GM18502 (cell line): ENCODE measurements at regions not wholly inside any gene's neighbourhood (a gene's known extent, or its start where the extent isn't known, plus 50 kb on each side); places are given as distances from the start of the nearest gene placed in this dataset.
"Not testable (repeated sequence)": the region's sequence is repeated elsewhere in the genome, so short reads cannot be mapped to it uniquely, and the experiment has no call there.

Source experiments
- ATAC-seq: cut with Tn5 transposase; IDR thresholded peaks from one replicate; pipeline ENCODE4 v1.9.1; 2021; ENCODE audit warnings: mild to moderate bottlenecking; ENCODE audit not compliant: unreplicated experiment, poor library complexity

GRCh38 chr7:29649028-29649716 lies 85.5 kb downstream of the PRR15 start:
- no peak for ATAC-seq

DNA sequence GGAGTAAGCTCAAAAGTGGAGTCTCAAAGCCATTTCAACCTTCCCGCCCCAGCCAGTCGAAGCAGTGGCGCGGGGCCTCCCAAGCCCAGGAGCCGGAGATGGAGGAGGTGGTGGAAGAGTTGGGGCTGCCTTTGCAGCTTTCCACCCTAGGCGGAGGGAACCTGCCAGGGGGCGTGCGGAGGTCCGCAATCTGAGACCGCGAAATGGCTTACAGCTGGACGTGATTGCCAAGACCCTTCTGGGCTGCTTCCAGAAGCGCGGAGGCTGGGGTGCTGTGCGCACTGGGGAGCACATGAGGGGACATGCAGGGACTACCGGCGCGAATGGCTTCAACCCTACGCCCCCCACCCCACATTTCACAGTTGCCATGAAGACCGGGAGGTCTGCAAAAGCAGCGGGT lies 86.2 kb downstream of the PRR15 start:
- ATAC-seq, result no peak

- no peak for ATAC-seq
These were observed 87.8 kb downstream of the PRR15 start for GRCh38 chr7:29651477-29651876.

DNA sequence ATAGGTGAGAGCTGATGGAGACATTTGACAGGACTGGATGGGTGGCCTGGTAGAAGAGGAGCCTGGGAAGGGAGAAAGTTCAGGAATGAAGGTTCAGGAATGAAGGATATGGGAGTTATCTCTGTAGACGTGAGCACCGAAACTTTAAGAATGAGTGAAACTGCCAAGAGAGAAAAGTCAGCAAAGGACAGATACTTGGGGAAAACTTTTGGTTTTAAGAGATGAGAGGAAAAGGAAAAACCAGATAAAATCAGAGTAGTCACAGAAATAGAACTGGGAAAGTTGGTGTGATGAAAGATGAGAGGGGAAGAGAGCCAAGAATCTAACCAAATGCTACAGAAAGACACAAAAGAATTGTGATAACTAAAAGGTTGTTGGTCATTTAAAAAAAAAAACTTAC lies 88.9 kb downstream of the PRR15 start:
- no peak for ATAC-seq

GRCh38 chr7:29654340-29654739 lies 90.7 kb downstream of the PRR15 start:
- ATAC-seq, result not testable (repeated sequence)

GRCh38 chr7:29657288-29657687 lies 93.7 kb downstream of the PRR15 start:
- no peak for ATAC-seq

DNA sequence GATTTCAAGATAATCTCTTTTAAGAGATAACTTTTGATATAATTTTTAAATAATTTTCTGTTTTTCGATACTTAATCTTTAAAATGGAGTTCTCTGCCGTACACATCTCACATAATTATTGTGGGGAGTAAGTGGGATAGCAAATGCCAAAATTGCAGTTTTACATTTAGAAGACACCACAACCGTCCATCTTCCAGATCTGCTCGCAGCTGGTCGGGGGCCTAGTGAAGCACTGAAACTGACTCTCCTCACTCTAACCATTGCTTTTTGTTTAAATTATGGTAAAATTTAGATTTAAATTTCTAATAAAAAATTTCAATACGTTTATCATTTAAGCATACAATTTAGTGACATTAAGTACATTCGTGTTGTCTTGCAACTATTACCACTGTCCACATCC lies 94.2 kb downstream of the PRR15 start:
- no peak for ATAC-seq

- not testable (repeated sequence) for ATAC-seq
These were observed 95.6 kb downstream of the PRR15 start for GRCh38 chr7:29659213-29659612.

- ATAC-seq, result not testable (repeated sequence)
These were observed 99.3 kb downstream of the PRR15 start for GRCh38 chr7:29662899-29663298.

DNA sequence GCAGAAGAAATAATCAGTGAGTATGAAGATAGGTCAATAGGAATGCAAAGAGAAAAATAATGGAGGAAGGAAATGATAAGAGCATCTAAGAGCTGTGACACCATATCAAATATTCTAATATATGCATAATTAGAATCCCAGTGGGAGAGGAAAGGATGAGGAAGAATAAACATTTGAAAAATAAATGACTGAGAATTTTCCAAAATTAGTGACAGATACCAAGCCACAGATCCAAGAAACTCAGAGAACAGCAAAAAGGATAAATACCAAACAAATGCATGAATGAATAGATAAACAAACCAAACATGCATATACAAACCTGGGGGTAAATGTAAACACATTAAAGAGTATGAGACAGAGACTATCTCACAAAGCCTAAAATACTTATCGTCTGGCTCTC lies 101.4 kb downstream of the PRR15 start:
- ATAC-seq, result not testable (repeated sequence)

DNA sequence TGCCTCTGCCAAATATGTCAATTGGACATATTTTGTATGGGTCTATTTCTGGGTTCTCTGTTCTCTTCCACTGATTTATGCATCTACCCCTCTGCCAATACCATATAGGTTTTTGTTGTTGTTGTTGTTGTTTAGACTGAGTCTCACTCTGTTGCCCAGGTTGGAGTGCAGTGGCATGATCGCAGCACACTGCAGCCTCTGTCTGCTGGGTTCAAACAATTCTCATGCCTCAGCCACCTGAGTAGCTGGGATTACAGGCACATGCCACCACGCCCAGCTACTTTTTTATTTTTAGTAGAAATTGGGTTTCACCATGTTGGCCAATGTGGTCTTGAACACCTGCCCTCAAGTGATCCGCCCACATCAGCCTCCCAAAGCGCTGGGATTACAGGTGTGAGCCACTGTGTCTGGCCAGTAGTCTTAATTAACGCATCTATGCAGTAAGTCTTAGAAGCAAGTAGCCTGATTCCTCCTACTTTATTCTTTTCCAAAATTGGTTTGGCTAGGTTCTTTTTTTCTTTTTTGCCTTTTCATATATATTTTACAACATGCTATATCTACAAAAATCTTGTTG lies 103.5 kb downstream of the PRR15 start:
- ATAC-seq, result not testable (repeated sequence)

DNA sequence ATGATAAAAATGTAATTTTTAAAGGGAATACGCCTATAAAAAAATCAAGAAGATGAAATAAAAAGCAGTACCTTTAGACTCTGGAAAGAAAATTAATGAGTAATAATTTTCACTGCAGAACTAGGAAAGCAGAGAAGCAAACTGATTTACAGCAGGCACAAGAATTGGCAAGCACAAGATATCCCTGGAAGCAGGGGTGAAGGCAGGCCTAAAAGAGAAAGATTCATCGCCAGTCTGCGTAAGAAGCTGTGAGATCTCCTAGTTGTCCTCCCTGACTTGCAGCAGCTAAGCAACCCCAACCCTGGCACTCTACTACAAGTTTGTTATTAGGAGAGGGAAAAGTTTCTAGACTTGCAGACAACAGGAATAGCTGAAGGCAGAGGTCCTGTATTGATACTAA lies 107.7 kb downstream of the PRR15 start:
- not testable (repeated sequence) for ATAC-seq

DNA sequence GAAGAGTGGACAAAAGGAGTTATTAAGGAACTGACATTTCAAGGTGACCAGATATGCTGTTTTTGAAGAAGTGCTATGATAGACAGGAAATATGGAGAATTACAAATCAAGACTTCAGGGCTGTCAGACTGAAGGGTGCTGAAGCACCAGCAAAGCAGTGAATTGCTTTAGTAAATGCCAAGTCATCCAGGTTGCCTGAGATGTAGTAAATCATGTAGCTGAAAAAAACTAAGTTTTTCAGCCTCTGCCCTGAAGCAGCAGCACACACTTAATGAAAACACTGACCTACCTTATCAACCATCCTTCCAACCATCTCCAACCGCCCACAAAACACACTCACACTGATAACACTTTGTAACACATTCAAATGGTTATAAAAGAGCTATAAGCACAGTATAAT lies 110.0 kb downstream of the PRR15 start:
- not testable (repeated sequence) for ATAC-seq

DNA sequence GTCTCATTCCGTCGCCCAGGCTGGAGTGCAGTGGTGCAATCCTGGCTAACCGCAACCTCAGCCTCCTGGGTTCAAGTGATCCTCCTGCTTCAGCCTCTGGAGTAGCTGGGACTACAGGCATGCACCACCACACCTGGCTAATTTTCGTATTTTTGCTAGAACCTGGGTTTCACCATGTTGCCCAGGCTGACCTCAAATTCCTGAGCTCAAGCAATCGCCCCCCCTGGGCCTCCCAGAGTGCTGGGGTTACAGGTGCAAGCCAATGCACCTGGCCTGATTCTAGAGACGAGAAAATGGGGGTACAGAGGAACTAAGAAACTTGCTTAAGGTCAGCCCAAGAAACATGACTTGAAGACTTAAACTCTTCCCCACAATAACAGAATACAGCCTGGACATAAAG lies 111.0 kb downstream of the PRR15 start:
- ATAC-seq, result not testable (repeated sequence)

DNA sequence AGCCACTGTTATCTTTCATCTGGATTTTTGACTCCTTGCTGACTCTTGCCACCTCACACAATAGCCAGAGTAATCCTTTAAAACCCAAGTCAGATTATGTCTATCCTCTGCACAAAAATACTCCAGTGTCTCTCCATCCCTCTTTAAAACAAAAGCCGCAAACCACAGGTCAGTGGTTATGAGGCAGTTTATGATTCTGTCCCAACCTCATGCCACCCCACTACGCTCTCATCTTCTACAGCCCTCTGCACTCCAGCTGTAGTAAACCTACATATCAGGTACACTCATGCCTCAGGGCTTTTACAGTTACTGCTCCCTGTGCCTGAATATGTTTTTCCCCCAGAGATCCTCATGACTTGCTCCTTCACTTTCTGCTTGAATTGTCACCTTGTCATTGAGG lies 113.6 kb downstream of the PRR15 start:
- not testable (repeated sequence) for ATAC-seq

GRCh38 chr7:29679963-29680362 lies 116.3 kb downstream of the PRR15 start:
- ATAC-seq, result not testable (repeated sequence)

GRCh38 chr7:29680601-29681000 lies 117.0 kb downstream of the PRR15 start:
- not testable (repeated sequence) for ATAC-seq

- ATAC-seq, result peak; percentile 26
These were observed 120.6 kb downstream of the PRR15 start for GRCh38 chr7:29684151-29684786.

GRCh38 chr7:29684787-29685650 lies 121.3 kb upstream of the WIPF3 start:
- ATAC-seq, result peak; percentile 79

DNA sequence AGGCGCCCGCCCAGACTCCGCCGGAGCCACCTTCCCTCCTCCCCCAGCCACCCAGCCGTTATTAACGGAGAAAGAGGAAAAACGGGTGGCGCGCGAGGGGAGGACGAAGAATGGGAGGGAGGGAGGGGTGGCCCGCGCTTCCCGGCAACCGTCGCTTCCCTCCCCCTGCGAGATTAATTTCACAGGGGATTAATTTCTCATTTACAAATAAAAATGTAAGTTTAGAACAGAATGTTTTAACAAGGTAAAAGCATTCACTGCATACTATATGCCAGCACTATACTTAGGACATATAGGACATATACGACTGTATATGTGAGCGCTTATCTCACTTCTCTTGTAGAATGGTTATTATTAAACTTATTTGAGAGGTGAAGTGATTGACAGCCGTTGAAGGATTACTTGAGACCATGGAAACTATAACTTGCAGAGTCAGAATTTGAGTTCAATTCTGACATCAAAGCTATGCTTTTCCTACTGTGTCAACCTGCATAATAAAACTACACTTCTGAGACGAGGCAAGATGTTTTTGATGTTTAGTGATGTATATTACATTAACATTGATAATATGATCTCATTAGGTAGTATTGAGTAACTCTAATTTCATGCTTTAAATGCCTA lies 120.5 kb upstream of the WIPF3 start:
- ATAC-seq, result not testable (repeated sequence)
